NCI-H510A treated with DMSO at 0.1 percent for 48 hours (cell line): ENCODE measurements at regions not wholly inside any gene's neighbourhood (a gene's known extent, or its start where the extent isn't known, plus 50 kb on each side); places are given as distances from the start of the nearest gene placed in this dataset.

Experiments used
- DNase-seq: peaks from one replicate; lab custom pipeline; 2025; lab: John Stamatoyannopoulos, UW

DNA sequence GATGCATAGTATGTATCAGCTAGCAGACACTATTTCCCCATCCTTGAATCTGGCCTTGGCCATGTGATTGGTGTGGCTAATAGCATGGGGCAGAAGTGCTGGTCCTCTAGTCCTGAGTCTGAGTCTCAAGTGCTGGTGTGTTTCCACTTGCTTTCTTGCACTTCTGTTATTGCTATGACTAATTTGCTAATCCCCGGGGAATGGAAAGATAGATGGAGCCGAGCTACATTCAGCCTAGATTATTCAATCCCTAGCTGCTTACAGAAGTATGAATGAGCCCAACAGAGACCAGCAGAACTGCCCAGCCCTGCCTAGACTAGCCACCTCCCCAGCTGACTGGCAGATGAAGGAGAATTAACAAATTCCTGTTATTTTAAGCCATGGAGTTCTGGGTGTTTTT, 53.2 kb upstream of the SYPL1 start:
- no peak for DNase-seq

- no peak for DNase-seq
Observed at GRCh38 chr7:106163257-106163656, 51.1 kb upstream of the SYPL1 start.
